ENCODE measurements at regions not wholly inside any gene's neighbourhood (a gene's known extent, or its start where the extent isn't known, plus 50 kb on each side); places are given as distances from the start of the nearest gene placed in this dataset.
A peak's percentile ranks its signal among the peaks of the same experiment; 100 is the strongest.

GRCh38 chr22:49567899-49568750 lies 259.5 kb downstream of the BRD1 start:
- Histone ChIP-seq H3K9me3 (no peaks in the 10 kb centered on the region), H3K36me3 (peaks cover 0 to 14% (median 0%) of the 10 kb centered on the region in 6 donors), H3K27ac (peak overlapping the region in 6 of 8 donors; percentile 3 to 77 (median 64)), H3K4me1 (peaks cover 0 to 30% (median 12%) of the 10 kb centered on the region in 6 donors), H3K27me3 (replicated peaks in 1 of 7) (no peaks in the 10 kb centered on the region), H3K4me3 (no peak overlapping the region)
- 75 to 83% (median 81%) methylated on average over 24 to 25 of the region's 25 CpGs for WGBS, 5 donors
- peak; percentile 45 for DNase-seq
- no peak for TF ChIP-seq CTCF (IDR thresholded peaks at IDR 0.05 in 8 of 11, conservative IDR thresholded peaks at IDR 0.05 in 3 of 11)
- no peak for TF ChIP-seq POLR2A (IDR thresholded peaks at IDR 0.05)
- TF ChIP-seq POLR2AphosphoS5 (IDR thresholded peaks at IDR 0.05) = no peak
- intact Hi-C loops (cut with DNase I; ENCODE audit: low total_unique reads) = loop anchor here (5.0 kb wide), 1 partner anchor 196 kb away; no protein-coding TSS in a partner anchor

GRCh38 chr22:49566693-49567092 lies 261.0 kb downstream of the BRD1 start:
- H3K27ac ChIP-seq = no peak overlapping the region
- WGBS, 5 donors = 86 to 95% (median 89%) methylated on average over 11 to 13 of the region's 13 CpGs
- H3K9me3 ChIP-seq = no peaks in the 10 kb centered on the region
- no peak for TF ChIP-seq CTCF (IDR thresholded peaks at IDR 0.05 in 8 of 11, conservative IDR thresholded peaks at IDR 0.05 in 3 of 11)
- no peak for TF ChIP-seq POLR2AphosphoS5 (IDR thresholded peaks at IDR 0.05)
- no peak for TF ChIP-seq POLR2A (IDR thresholded peaks at IDR 0.05)
- no peak overlapping the region for H3K4me3 ChIP-seq
- no peaks in the 10 kb centered on the region for H3K27me3 ChIP-seq (replicated peaks in 1 of 7)
- H3K36me3 ChIP-seq = peaks cover 0 to 11% (median 0%) of the 10 kb centered on the region in 6 donors
- H3K4me1 ChIP-seq = peaks cover 0 to 30% (median 12%) of the 10 kb centered on the region in 6 donors
- intact Hi-C loops (cut with DNase I; ENCODE audit: low total_unique reads) = loop anchor here (5.0 kb wide), 1 partner anchor 194 kb away; no protein-coding TSS in a partner anchor
- peak; percentile 47 for DNase-seq

GRCh38 chr22:49566141-49566541 lies 261.5 kb downstream of the BRD1 start:
- Histone ChIP-seq H3K4me1 (peaks cover 0 to 30% (median 12%) of the 10 kb centered on the region in 6 donors), H3K27ac (no peak overlapping the region), H3K4me3 (no peak overlapping the region), H3K9me3 (no peaks in the 10 kb centered on the region), H3K36me3 (peaks cover 0 to 11% (median 0%) of the 10 kb centered on the region in 6 donors), H3K27me3 (replicated peaks in 1 of 7) (no peaks in the 10 kb centered on the region)
- WGBS, 5 donors = 84 to 93% (median 87%) methylated on average over 11 to 12 of the region's 12 CpGs
- DNase-seq = peak; percentile 54
- TF ChIP-seq POLR2A (IDR thresholded peaks at IDR 0.05) (no peak), CTCF (IDR thresholded peaks at IDR 0.05 in 8 of 11, conservative IDR thresholded peaks at IDR 0.05 in 3 of 11) (no peak), POLR2AphosphoS5 (IDR thresholded peaks at IDR 0.05) (no peak)
- intact Hi-C loops (cut with DNase I; ENCODE audit: low total_unique reads) = loop anchor here (5.0 kb wide), 1 partner anchor 194 kb away; no protein-coding TSS in a partner anchor

- Histone ChIP-seq H3K27ac (no peak overlapping the region), H3K36me3 (peaks cover 0 to 11% (median 0%) of the 10 kb centered on the region in 6 donors), H3K9me3 (peaks cover 0 to 4% (median 0%) of the 10 kb centered on the region in 8 donors), H3K4me1 (peaks cover 0 to 29% (median 12%) of the 10 kb centered on the region in 6 donors), H3K27me3 (replicated peaks in 1 of 7) (no peaks in the 10 kb centered on the region), H3K4me3 (no peak overlapping the region)
- TF ChIP-seq POLR2A (IDR thresholded peaks at IDR 0.05) (no peak), POLR2AphosphoS5 (IDR thresholded peaks at IDR 0.05) (no peak), CTCF (IDR thresholded peaks at IDR 0.05 in 8 of 11, conservative IDR thresholded peaks at IDR 0.05 in 3 of 11) (no peak)
- 66 to 91% (median 76%) methylated on average over 5 to 6 of the region's 6 CpGs for WGBS, 5 donors
- peak; percentile 36 for DNase-seq
- intact Hi-C loops (cut with DNase I; ENCODE audit: low total_unique reads) = loop anchor here (5.0 kb wide), 1 partner anchor 193 kb away; no protein-coding TSS in a partner anchor
Observed at GRCh38 chr22:49565516-49565855, 262.2 kb downstream of the BRD1 start.

All from spleen (tissue), 11 donors.